ENCODE measurements at regions not wholly inside any gene's neighbourhood (a gene's known extent, or its start where the extent isn't known, plus 50 kb on each side); places are given as distances from the start of the nearest gene placed in this dataset.

- TF ChIP-seq ZNF274 (IDR thresholded peaks at IDR 0.05; ENCODE audit: low read depth, low read length) (no peak), SUZ12 (IDR thresholded peaks at IDR 0.05; ENCODE audit: extremely low read depth, insufficient read depth, insufficient read length) (no peak), YY1 (IDR thresholded peaks at IDR 0.05; ENCODE audit: insufficient read depth, insufficient read length) (no peak)
These were observed 113.0 kb upstream of the DCLK2 start for GRCh38 chr4:149965206-149965605.
